A549 (cell line): ENCODE measurements at regions not wholly inside any gene's neighbourhood (a gene's known extent, or its start where the extent isn't known, plus 50 kb on each side); places are given as distances from the start of the nearest gene placed in this dataset.

Experiments used
- BHLHE40 ChIP-seq: IDR thresholded peaks from 2 replicates; pipeline ENCODE4 v1.6.1; 2012; ENCODE audit warnings: low read depth, low read length, inconsistent platforms
- CTCF ChIP-seq: fragments of >200 bp; sonication (Bioruptor Twin); formaldehyde crosslinking; IDR thresholded peaks from 3 replicates; pipeline ENCODE4 v1.5.1; 2016
- HMGXB4 ChIP-seq: fragments of 250-450 bp; sonication (Bioruptor Pico); IDR thresholded peaks from 2 replicates; pipeline ENCODE4 v1.5.0; 2021; ENCODE audit warnings: mild to moderate bottlenecking, moderate library complexity, borderline replicate concordance
- HOXA7 ChIP-seq: fragments of 250-450 bp; sonication (Bioruptor Pico); IDR thresholded peaks from 2 replicates; pipeline ENCODE4 v1.5.0; 2020; ENCODE audit warnings: mild to moderate bottlenecking, moderate library complexity
- JUN ChIP-seq, 2 experiments: fragments of >200 bp; sonication (Bioruptor Twin); formaldehyde crosslinking; IDR thresholded peaks; 2 replicates in 1 of 2; 3 replicates in 1 of 2; pipeline ENCODE4 v1.6.1; 2016 to 2017
- KDM1A ChIP-seq: fragments of 200-600 bp; sonication (generic); IDR thresholded peaks from 2 replicates; pipeline ENCODE4 v1.6.1; 2016; ENCODE audit warnings: low read depth, mild to moderate bottlenecking
- MAFK ChIP-seq: fragments of 450-650 bp; IDR thresholded peaks from 2 replicates; pipeline ENCODE4 v1.6.1; 2014; ENCODE audit not compliant: partially characterized antibody
- NFE2L2 ChIP-seq: fragments of 150-350 bp; conservative IDR thresholded peaks from 2 replicates; pipeline ENCODE4 v1.6.1; 2014; ENCODE audit warnings: low read length
- POLR2A ChIP-seq: IDR thresholded peaks from 2 replicates; pipeline ENCODE4 v1.6.1; 2012; ENCODE audit warnings: mild to moderate bottlenecking, low read length
- RNF2 ChIP-seq: fragments of 200-600 bp; sonication (generic); IDR thresholded peaks from 2 replicates; pipeline ENCODE4 v1.6.1; 2016; ENCODE audit warnings: low read depth, mild to moderate bottlenecking, antibody characterized with exemption, moderate library complexity, borderline replicate concordance
- SMC3 ChIP-seq: fragments of >200 bp; sonication (Bioruptor Twin); formaldehyde crosslinking; IDR thresholded peaks from 3 replicates; pipeline ENCODE4 v1.6.1; 2018; ENCODE audit warnings: inconsistent platforms
- ZSCAN20 ChIP-seq: fragments of 250-450 bp; sonication (Bioruptor Pico); IDR thresholded peaks from 2 replicates; pipeline ENCODE4 v1.8.0; 2022; ENCODE audit warnings: mild to moderate bottlenecking, moderate library complexity
- TF ChIP-seq, protein P1 (sequence below): fragments of 200-600 bp; sonication (generic); IDR thresholded peaks from 2 replicates; pipeline ENCODE4 v1.6.1; 2016; ENCODE audit warnings: antibody characterized with exemption, mild to moderate bottlenecking, moderate library complexity

- TF ChIP-seq, protein P1, sequence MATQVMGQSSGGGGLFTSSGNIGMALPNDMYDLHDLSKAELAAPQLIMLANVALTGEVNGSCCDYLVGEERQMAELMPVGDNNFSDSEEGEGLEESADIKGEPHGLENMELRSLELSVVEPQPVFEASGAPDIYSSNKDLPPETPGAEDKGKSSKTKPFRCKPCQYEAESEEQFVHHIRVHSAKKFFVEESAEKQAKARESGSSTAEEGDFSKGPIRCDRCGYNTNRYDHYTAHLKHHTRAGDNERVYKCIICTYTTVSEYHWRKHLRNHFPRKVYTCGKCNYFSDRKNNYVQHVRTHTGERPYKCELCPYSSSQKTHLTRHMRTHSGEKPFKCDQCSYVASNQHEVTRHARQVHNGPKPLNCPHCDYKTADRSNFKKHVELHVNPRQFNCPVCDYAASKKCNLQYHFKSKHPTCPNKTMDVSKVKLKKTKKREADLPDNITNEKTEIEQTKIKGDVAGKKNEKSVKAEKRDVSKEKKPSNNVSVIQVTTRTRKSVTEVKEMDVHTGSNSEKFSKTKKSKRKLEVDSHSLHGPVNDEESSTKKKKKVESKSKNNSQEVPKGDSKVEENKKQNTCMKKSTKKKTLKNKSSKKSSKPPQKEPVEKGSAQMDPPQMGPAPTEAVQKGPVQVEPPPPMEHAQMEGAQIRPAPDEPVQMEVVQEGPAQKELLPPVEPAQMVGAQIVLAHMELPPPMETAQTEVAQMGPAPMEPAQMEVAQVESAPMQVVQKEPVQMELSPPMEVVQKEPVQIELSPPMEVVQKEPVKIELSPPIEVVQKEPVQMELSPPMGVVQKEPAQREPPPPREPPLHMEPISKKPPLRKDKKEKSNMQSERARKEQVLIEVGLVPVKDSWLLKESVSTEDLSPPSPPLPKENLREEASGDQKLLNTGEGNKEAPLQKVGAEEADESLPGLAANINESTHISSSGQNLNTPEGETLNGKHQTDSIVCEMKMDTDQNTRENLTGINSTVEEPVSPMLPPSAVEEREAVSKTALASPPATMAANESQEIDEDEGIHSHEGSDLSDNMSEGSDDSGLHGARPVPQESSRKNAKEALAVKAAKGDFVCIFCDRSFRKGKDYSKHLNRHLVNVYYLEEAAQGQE = no peak
- TF ChIP-seq HOXA7 (no peak), CTCF (no peak), ZSCAN20 (CRISPR knock-in tag) (no peak), HMGXB4 (no peak), SMC3 (no peak), POLR2A (no peak), BHLHE40 (no peak), KDM1A (no peak), NFE2L2 (no peak), MAFK (no peak), JUN (IDR thresholded peaks at IDR 0.05) (no peak), RNF2 (no peak)
Observed at GRCh38 chr13:23060959-23061358, 119.8 kb upstream of the SGCG start.
